Epithelial cell of proximal tubule (primary cell): ENCODE measurements at regions not wholly inside any gene's neighbourhood (a gene's known extent, or its start where the extent isn't known, plus 50 kb on each side); places are given as distances from the start of the nearest gene placed in this dataset.

ENCODE experiments used
- DNase-seq: peaks from one replicate; pipeline ENCODE4 v3.0.0-alpha.2; 2011; ENCODE audit warnings: low read depth
- H3K4me3 ChIP-seq: 2 replicates; pipeline ENCODE4 v1.5.1; 2011; ENCODE audit warnings: low read depth, mild to moderate bottlenecking, low read length
- CTCF ChIP-seq: conservative IDR thresholded peaks from 2 replicates; pipeline ENCODE4 v1.5.1; 2012; ENCODE audit warnings: low read depth, mild to moderate bottlenecking, low read length

- no peak for TF ChIP-seq CTCF
- H3K4me3 ChIP-seq, result no peak overlapping the region
- no peak for DNase-seq
These were observed 143.2 kb upstream of the CSF3R start for GRCh38 chr1:36625935-36626310.

DNA sequence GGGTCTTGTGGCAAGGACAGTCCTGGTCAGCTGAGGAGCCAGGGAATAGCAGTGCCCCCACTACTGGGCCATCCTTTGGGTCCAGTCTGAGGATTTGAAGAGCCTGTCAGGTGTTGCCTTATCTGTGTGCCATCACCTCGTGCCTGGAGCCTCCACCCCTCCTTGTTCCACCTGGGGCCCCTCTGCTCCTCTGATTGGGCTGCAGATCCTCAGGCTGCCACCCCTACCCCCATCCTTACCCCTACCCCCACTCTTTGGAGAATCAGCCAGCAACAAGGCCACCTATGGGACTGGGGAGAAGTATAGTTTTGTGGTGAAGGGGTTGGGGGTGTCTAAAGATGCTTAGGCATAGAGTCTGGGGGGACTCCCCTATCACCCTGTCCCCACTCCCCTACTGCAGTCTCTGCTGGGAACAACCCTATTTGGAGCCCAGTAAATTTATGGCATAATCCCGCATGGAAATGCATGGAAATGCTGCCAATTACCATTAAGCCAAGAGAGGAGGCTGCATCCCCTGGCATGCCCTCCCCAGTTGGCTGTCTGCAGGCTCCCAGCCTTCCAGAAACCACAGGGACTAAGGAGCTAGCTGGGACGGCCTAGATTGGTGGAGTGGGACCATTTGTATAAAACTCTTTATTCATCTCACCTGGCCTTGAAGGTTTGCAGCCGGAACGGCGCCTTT is 142.7 kb upstream of the CSF3R start:
- H3K4me3 ChIP-seq, result no peak overlapping the region
- no peak for TF ChIP-seq CTCF
- DNase-seq, result no peak

- DNase-seq, result no peak
- H3K4me3 ChIP-seq, result no peak overlapping the region
- TF ChIP-seq CTCF, result no peak
These were observed 141.8 kb upstream of the CSF3R start for GRCh38 chr1:36624466-36624865.

GRCh38 chr1:36622741-36623648 is 140.3 kb upstream of the CSF3R start:
- TF ChIP-seq CTCF, result no peak
- DNase-seq, result no peak

GRCh38 chr1:36621531-36621930 is 138.8 kb upstream of the CSF3R start:
- no peak overlapping the region for H3K4me3 ChIP-seq
- no peak for TF ChIP-seq CTCF

More at GRCh38 chr1:36622741-36623648, 140.3 kb upstream of the CSF3R start:
- no peak overlapping the region for H3K4me3 ChIP-seq

GRCh38 chr1:36620142-36620541 is 137.4 kb upstream of the CSF3R start:
- DNase-seq, result no peak
- TF ChIP-seq CTCF, result no peak
- no peak overlapping the region for H3K4me3 ChIP-seq

More at GRCh38 chr1:36621531-36621930, 138.8 kb upstream of the CSF3R start:
- DNase-seq, result no peak
